Right atrium auricular region (tissue), 2 donors: ENCODE measurements at regions not wholly inside any gene's neighbourhood (a gene's known extent, or its start where the extent isn't known, plus 50 kb on each side); places are given as distances from the start of the nearest gene placed in this dataset.

Experiments used
- DNase-seq: peaks from one replicate; pipeline ENCODE4 v3.0.0-alpha.2; 2019; ENCODE audit warnings: low spot score
- H3K27ac ChIP-seq, 2 donors: fragments of 200-600 bp; sonication (generic); 1 replicate in 1 of 2; 2 replicates in 1 of 2; pipeline ENCODE4 v1.5.1; 2016 to 2019
- H3K27me3 ChIP-seq, 2 donors: fragments of 200-600 bp; sonication (generic); one replicate each; pipeline versions ENCODE4 v1.5.1 to v1.6.0; 2017 to 2019
- H3K36me3 ChIP-seq: fragments of 200-600 bp; sonication (generic); one replicate; pipeline ENCODE4 v1.5.1; 2016
- H3K4me1 ChIP-seq, 2 donors: fragments of 200-600 bp; sonication (generic); one replicate each; pipeline versions ENCODE4 v1.5.1 to v1.6.0; 2017 to 2019
- H3K4me3 ChIP-seq, 2 donors: fragments of 200-600 bp; sonication (generic); 1 replicate in 1 of 2; 2 replicates in 1 of 2; pipeline ENCODE4 v1.5.1; 2017 to 2019; ENCODE audit warnings: mild to moderate bottlenecking in 1 of 2, moderate library complexity in 1 of 2
- H3K9me3 ChIP-seq, 2 donors: fragments of 200-600 bp; sonication (generic); one replicate each; pipeline ENCODE4 v1.5.1; 2019
- CTCF ChIP-seq, 2 donors: fragments of 200-600 bp; sonication (generic); IDR thresholded peaks; one replicate each; pipeline ENCODE4 v1.5.1; 2019; ENCODE audit warnings: antibody characterized with exemption in 2 of 2

GRCh38 chr20:48461091-48461734 lies 366.6 kb downstream of the PREX1 start:
- no peaks in the 10 kb centered on the region for H3K27me3 ChIP-seq
- no peak for DNase-seq
- H3K4me3 ChIP-seq = no peak overlapping the region
- H3K36me3 ChIP-seq = no peaks in the 10 kb centered on the region
- no peak for TF ChIP-seq CTCF (IDR thresholded peaks at IDR 0.05)
- peaks cover 0 to 8% of the 10 kb centered on the region in 2 donors for H3K4me1 ChIP-seq
- no peak overlapping the region for H3K27ac ChIP-seq
- no peaks in the 10 kb centered on the region for H3K9me3 ChIP-seq

GRCh38 chr20:48460681-48461080 lies 367.1 kb downstream of the PREX1 start:
- peaks cover 0 to 8% of the 10 kb centered on the region in 2 donors for H3K4me1 ChIP-seq
- no peaks in the 10 kb centered on the region for H3K36me3 ChIP-seq
- no peak overlapping the region for H3K27ac ChIP-seq
- no peak overlapping the region for H3K4me3 ChIP-seq
- TF ChIP-seq CTCF (IDR thresholded peaks at IDR 0.05) = no peak
- H3K27me3 ChIP-seq = no peaks in the 10 kb centered on the region
- H3K9me3 ChIP-seq = no peaks in the 10 kb centered on the region
- no peak for DNase-seq

GRCh38 chr20:48459722-48460395 lies 367.9 kb downstream of the PREX1 start:
- no peak for DNase-seq
- peaks cover 0 to 8% of the 10 kb centered on the region in 2 donors for H3K4me1 ChIP-seq

GRCh38 chr20:48458601-48459385 lies 369.0 kb downstream of the PREX1 start:
- peaks cover 0 to 8% of the 10 kb centered on the region in 2 donors for H3K4me1 ChIP-seq
- no peak for TF ChIP-seq CTCF (IDR thresholded peaks at IDR 0.05)
- no peaks in the 10 kb centered on the region for H3K27me3 ChIP-seq
- H3K4me3 ChIP-seq = no peak overlapping the region
- DNase-seq = no peak
- H3K27ac ChIP-seq = no peak overlapping the region
- H3K9me3 ChIP-seq = no peaks in the 10 kb centered on the region
- H3K36me3 ChIP-seq = no peaks in the 10 kb centered on the region

More at GRCh38 chr20:48459722-48460395, 367.9 kb downstream of the PREX1 start:
- H3K9me3 ChIP-seq = no peaks in the 10 kb centered on the region
- H3K4me3 ChIP-seq = no peak overlapping the region
- H3K36me3 ChIP-seq = no peaks in the 10 kb centered on the region
- H3K27me3 ChIP-seq = no peaks in the 10 kb centered on the region
- no peak for TF ChIP-seq CTCF (IDR thresholded peaks at IDR 0.05)
- no peak overlapping the region for H3K27ac ChIP-seq

GRCh38 chr20:48458003-48458377 lies 369.8 kb downstream of the PREX1 start:
- no peak for DNase-seq
- no peak overlapping the region for H3K4me3 ChIP-seq
- no peak for TF ChIP-seq CTCF (IDR thresholded peaks at IDR 0.05)
- no peak overlapping the region for H3K27ac ChIP-seq
- H3K4me1 ChIP-seq = no peaks in the 10 kb centered on the region
- H3K9me3 ChIP-seq = no peaks in the 10 kb centered on the region
- H3K27me3 ChIP-seq = no peaks in the 10 kb centered on the region
- no peaks in the 10 kb centered on the region for H3K36me3 ChIP-seq
